B cell (primary cell): ENCODE measurements at regions not wholly inside any gene's neighbourhood (a gene's known extent, or its start where the extent isn't known, plus 50 kb on each side); places are given as distances from the start of the nearest gene placed in this dataset.

Experiments used
- ATAC-seq: fragments of 200-7000 bp; cut with Tn5 transposase; one replicate; pipeline ENCODE4 v1.10.0; 2021; ENCODE audit warnings: low read depth, mild to moderate bottlenecking, moderate number of reproducible peaks, moderate library complexity
- CTCF ChIA-PET: fragments of 350-600 bp; sonication (Branson Sonifier 250); formaldehyde crosslinking; loops from one replicate; lab custom pipeline; 2021; ENCODE audit warnings: antibody characterized with exemption, inconsistent platforms; lab: Charles Lee
- POLR2A ChIA-PET: fragments of 350-600 bp; sonication (Branson Sonifier 250); formaldehyde crosslinking; loops from one replicate; lab custom pipeline; 2021; ENCODE audit warnings: antibody characterized with exemption; lab: Charles Lee
- DNase-seq: peaks from one replicate; pipeline ENCODE4 v3.0.0; 2013
- H2AFZ ChIP-seq: 2 replicates; pipeline ENCODE4 v1.6.1; 2012; ENCODE audit warnings: mild to moderate bottlenecking, low read depth, low read length; ENCODE audit not compliant: insufficient read depth, poor library complexity, severe bottlenecking
- H3K27ac ChIP-seq, 2 donors: 1 replicate in 1 of 2; 2 replicates in 1 of 2; pipeline ENCODE4 v1.5.1; 2012 to 2013; ENCODE audit warnings: low read length in 2 of 2, mild to moderate bottlenecking in 2 of 2, moderate library complexity in 1 of 2
- H3K27me3 ChIP-seq, 4 experiments: fragments of 200-600 bp in 1 of 4; sonication (generic) in 1 of 4; replicated peaks in 1 of 4; 1 replicate in 2 of 4; 2 replicates in 2 of 4; pipeline versions ENCODE4 v1.6.1 to v1.7.0; 2013 to 2016; ENCODE audit warnings: low read length in 3 of 4, mild to moderate bottlenecking in 2 of 4, mixed read lengths in 1 of 4, moderate library complexity in 1 of 4; ENCODE audit not compliant: insufficient read depth in 4 of 4, control insufficient read depth in 3 of 4; ENCODE audit errors: control extremely low read depth in 1 of 4
- H3K36me3 ChIP-seq, 2 experiments: replicated peaks in 1 of 2; 1 replicate in 1 of 2; 2 replicates in 1 of 2; pipeline versions ENCODE4 v1.6.1 to v1.7.1; 2013; ENCODE audit warnings: low read length in 1 of 2; ENCODE audit not compliant: insufficient read depth in 2 of 2, control insufficient read depth in 1 of 2; ENCODE audit errors: control extremely low read depth in 1 of 2, extremely low read depth in 1 of 2
- H3K4me1 ChIP-seq, 2 donors: fragments of 200-600 bp in 1 of 2; sonication (generic) in 1 of 2; 1 replicate in 1 of 2; 2 replicates in 1 of 2; pipeline versions ENCODE4 v1.5.1 to v1.6.1; 2013 to 2017; ENCODE audit warnings: low read length in 2 of 2; ENCODE audit not compliant: control insufficient read depth in 2 of 2, insufficient read depth in 2 of 2
- H3K4me2 ChIP-seq: replicated peaks from 2 replicates; pipeline ENCODE3; 2012; ENCODE audit warnings: mild to moderate bottlenecking, low read depth, low read length; ENCODE audit not compliant: poor library complexity, severe bottlenecking
- H3K4me3 ChIP-seq, 5 experiments: fragments of 200-600 bp in 1 of 5; sonication (generic) in 1 of 5; 1 replicate in 3 of 5; 2 replicates in 2 of 5; pipeline versions ENCODE4 v1.5.1 to v1.7.0; 2011 to 2016; ENCODE audit warnings: low read length in 4 of 5, mild to moderate bottlenecking in 4 of 5, low read depth in 2 of 5, control low read depth in 1 of 5, moderate library complexity in 1 of 5; ENCODE audit not compliant: insufficient read depth in 1 of 5; ENCODE audit errors: control extremely low read depth in 1 of 5, extremely low read depth in 1 of 5
- H3K79me2 ChIP-seq: fragments of 200-600 bp; sonication (generic); one replicate; pipeline ENCODE4 v1.6.0; 2016; ENCODE audit warnings: low read length; ENCODE audit not compliant: control insufficient read depth, insufficient read depth
- H3K9ac ChIP-seq: fragments of 200-600 bp; sonication (generic); 2 replicates; pipeline ENCODE4 v1.6.1; 2017; ENCODE audit warnings: mild to moderate bottlenecking, low read length, moderate library complexity
- H3K9me3 ChIP-seq, 3 donors: one replicate each; pipeline versions ENCODE4 v1.6.1 to v1.7.1; 2013; ENCODE audit warnings: low read length in 2 of 3; ENCODE audit not compliant: control insufficient read depth in 2 of 3, insufficient read depth in 1 of 3; ENCODE audit errors: control extremely low read depth in 1 of 3
- H4K20me1 ChIP-seq: 2 replicates; pipeline ENCODE4 v1.6.0; 2012; ENCODE audit warnings: mild to moderate bottlenecking, low read length; ENCODE audit not compliant: insufficient read depth, control insufficient read depth, poor library complexity, severe bottlenecking
- H3K27ac Mint-ChIP-seq: one replicate; pipeline ENCODE4 v1.8.0; 2021; ENCODE audit warnings: mixed read lengths
- H3K27me3 Mint-ChIP-seq: one replicate; pipeline ENCODE4 v1.8.0; 2021; ENCODE audit warnings: mixed read lengths
- H3K4me1 Mint-ChIP-seq: one replicate; pipeline ENCODE4 v1.8.0; 2021; ENCODE audit warnings: mixed read lengths
- H3K4me3 Mint-ChIP-seq: one replicate; pipeline ENCODE4 v1.8.0; 2021; ENCODE audit warnings: mixed read lengths
- H3K9me3 Mint-ChIP-seq: one replicate; pipeline ENCODE4 v1.8.0; 2022; ENCODE audit warnings: mixed read lengths; ENCODE audit not compliant: insufficient read depth
- EZH2 ChIP-seq: IDR thresholded peaks from 2 replicates; pipeline ENCODE4 v1.6.1; 2012; ENCODE audit warnings: borderline replicate concordance, low read depth, mild to moderate bottlenecking, moderate library complexity, low read length; ENCODE audit not compliant: insufficient read depth, poor library complexity, severe bottlenecking
- WGBS: methylation state at CpG from one replicate; pipeline ENCODE4 v1.1.5; 2013; ENCODE audit warnings: missing lambda C conversion rate; ENCODE audit not compliant: insufficient coverage; 5-methylcytosine and 5-hydroxymethylcytosine counted together
- intact Hi-C: fragments of 100-400 bp; cut with micrococcal nuclease; formaldehyde crosslinking; loops from one replicate; pipeline ENCODE4 v1.10.0; 2022
- TF ChIP-seq, protein P1 (sequence below): fragments of 200-600 bp; IDR thresholded peaks from one replicate; pipeline ENCODE4 v1.8.0; 2022; ENCODE audit warnings: antibody characterized with exemption, mild to moderate bottlenecking

- Mint-ChIP-seq H3K4me1 (no peaks in the 10 kb centered on the region), H3K9me3 (no peaks in the 10 kb centered on the region), H3K27me3 (peaks cover 16% of the 10 kb centered on the region), H3K27ac (no peak overlapping the region), H3K4me3 (no peak overlapping the region)
- Histone ChIP-seq H3K36me3 (no peaks in the 10 kb centered on the region), H2AFZ (no peak overlapping the region), H3K27me3 (peaks cover 0 to 8% (median 0%) of the 10 kb centered on the region in 4 experiments), H3K9ac (no peak overlapping the region), H3K4me3 (no peak overlapping the region), H3K9me3 (no peaks in the 10 kb centered on the region), H3K79me2 (no peaks in the 10 kb centered on the region), H3K4me2 (no peak overlapping the region), H3K4me1 (no peaks in the 10 kb centered on the region), H4K20me1 (no peaks in the 10 kb centered on the region), H3K27ac (no peak overlapping the region)
- DNase-seq: no peak
- intact Hi-C loops: no loop called here
- CTCF ChIA-PET: no interaction called here
- POLR2A ChIA-PET: no interaction called here
- no peak for ATAC-seq
- TF ChIP-seq, protein P1, sequence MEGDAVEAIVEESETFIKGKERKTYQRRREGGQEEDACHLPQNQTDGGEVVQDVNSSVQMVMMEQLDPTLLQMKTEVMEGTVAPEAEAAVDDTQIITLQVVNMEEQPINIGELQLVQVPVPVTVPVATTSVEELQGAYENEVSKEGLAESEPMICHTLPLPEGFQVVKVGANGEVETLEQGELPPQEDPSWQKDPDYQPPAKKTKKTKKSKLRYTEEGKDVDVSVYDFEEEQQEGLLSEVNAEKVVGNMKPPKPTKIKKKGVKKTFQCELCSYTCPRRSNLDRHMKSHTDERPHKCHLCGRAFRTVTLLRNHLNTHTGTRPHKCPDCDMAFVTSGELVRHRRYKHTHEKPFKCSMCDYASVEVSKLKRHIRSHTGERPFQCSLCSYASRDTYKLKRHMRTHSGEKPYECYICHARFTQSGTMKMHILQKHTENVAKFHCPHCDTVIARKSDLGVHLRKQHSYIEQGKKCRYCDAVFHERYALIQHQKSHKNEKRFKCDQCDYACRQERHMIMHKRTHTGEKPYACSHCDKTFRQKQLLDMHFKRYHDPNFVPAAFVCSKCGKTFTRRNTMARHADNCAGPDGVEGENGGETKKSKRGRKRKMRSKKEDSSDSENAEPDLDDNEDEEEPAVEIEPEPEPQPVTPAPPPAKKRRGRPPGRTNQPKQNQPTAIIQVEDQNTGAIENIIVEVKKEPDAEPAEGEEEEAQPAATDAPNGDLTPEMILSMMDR: no peak
- TF ChIP-seq EZH2: no peak
- 82% methylated on average over 1 of the region's 2 CpGs for WGBS
These were observed 180.8 kb downstream of the CARTPT start for GRCh38 chr5:71899865-71900342.

DNA sequence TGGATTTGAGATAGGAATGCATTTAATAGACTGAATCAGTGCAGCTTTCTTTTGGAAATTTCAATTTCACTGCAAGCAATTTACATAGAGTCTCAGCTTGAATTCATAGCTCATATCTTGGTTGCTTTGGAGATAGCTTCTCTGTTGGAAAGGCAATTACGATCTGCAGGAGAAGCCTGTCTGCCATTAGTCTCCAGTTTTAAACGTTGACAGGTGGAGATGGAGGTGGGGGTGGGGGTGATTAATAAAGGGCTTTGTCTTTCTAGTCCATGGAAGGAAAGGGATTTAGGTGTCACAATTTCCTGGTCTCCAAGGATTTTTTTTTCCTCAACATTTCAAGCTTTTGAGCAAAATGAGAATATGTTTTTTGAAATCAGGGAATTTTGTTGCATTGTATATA lies 184.7 kb downstream of the CARTPT start:
- DNase-seq (no peak), ATAC-seq (no peak)
- Histone ChIP-seq H3K27ac (no peak overlapping the region), H3K27me3 (peaks cover 0 to 6% (median 0%) of the 10 kb centered on the region in 4 experiments), H3K4me3 (no peak overlapping the region), H3K4me1 (no peaks in the 10 kb centered on the region), H3K9me3 (peaks cover 0 to 2% (median 0%) of the 10 kb centered on the region in 3 donors), H3K79me2 (no peaks in the 10 kb centered on the region), H3K9ac (no peak overlapping the region), H2AFZ (no peak overlapping the region), H3K4me2 (no peak overlapping the region), H3K36me3 (no peaks in the 10 kb centered on the region), H4K20me1 (no peaks in the 10 kb centered on the region)
- Mint-ChIP-seq H3K27me3 (peaks cover 15% of the 10 kb centered on the region), H3K9me3 (peaks cover 6% of the 10 kb centered on the region), H3K4me3 (no peak overlapping the region), H3K27ac (no peak overlapping the region), H3K4me1 (no peaks in the 10 kb centered on the region)
- 88% methylated on average over 1 of the region's 2 CpGs for WGBS
- TF ChIP-seq EZH2: no peak
- TF ChIP-seq, protein P1: no peak
- ChIA-PET CTCF (no interaction called here), POLR2A (no interaction called here)
- intact Hi-C loops: no loop called here
